AG08395 (cell line): ENCODE measurements at regions not wholly inside any gene's neighbourhood (a gene's known extent, or its start where the extent isn't known, plus 50 kb on each side); places are given as distances from the start of the nearest gene placed in this dataset.

Experiments
- DNase-seq: peaks from one replicate; pipeline ENCODE4 v3.0.0; 2012; ENCODE audit warnings: mixed read lengths, low spot score

- no peak for DNase-seq
Observed at GRCh38 chr5:164600274-164600673, 1094.9 kb downstream of the MAT2B start.

- DNase-seq: no peak
Observed at GRCh38 chr5:164600929-164601535, 1095.6 kb downstream of the MAT2B start.

DNA sequence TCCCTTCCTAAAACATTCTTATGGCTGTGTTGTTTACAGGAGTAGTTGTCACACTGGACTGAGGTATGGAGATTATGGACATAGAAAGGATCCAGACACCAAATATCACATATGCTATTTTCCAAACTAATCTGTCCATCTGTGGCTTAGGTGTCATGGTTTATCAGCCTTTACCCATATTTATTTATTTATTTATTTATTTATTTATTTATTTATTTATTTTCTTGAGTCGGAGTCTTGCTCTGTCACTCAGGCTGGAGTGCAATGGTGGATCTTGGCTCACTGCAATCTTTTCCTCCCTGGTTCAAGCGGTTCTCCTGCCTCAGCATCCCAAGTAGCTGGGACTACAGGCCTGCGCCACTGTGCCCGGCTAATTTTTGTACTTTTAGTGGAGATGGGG lies 1103.1 kb downstream of the MAT2B start:
- DNase-seq: no peak

GRCh38 chr5:164610374-164610773 lies 1105.0 kb downstream of the MAT2B start:
- no peak for DNase-seq

DNA sequence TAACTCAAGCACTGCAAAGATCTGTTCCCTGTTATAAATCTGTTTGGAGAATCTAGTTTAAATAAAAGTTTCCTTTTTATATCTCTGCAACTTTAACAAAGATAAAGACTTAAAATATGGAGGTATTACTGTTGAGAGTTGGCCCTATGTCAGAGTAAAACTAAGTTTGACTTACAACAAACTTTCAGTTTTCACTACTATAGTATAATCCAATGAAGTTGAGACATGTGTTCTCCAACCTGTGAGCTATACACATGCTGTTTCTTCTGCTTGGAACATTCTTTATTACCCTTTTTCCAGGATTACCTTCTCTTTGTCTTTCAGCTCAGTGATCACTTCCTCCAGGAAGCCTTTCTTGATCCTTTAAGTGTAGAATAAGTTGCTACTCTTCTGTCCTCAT lies 1109.3 kb downstream of the MAT2B start:
- DNase-seq: no peak

DNA sequence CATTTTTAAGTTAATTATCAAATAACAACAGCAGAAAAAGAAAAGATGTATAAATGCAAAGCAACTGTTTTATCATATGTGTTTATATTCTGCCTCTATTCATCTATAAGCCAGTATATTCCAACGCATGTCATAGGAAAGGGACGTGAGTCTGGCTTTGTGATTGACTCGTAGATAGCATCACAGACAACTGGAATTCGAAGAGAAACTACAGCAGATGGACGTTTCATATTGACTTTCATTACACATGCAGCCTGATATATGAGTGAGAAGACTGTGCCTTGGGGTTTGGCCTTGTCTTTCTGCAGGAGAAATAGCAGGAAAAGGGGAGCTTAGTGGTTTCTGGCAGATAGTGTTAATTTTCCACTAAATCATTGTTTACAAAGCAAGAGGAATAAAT lies 1111.9 kb downstream of the MAT2B start:
- no peak for DNase-seq

DNA sequence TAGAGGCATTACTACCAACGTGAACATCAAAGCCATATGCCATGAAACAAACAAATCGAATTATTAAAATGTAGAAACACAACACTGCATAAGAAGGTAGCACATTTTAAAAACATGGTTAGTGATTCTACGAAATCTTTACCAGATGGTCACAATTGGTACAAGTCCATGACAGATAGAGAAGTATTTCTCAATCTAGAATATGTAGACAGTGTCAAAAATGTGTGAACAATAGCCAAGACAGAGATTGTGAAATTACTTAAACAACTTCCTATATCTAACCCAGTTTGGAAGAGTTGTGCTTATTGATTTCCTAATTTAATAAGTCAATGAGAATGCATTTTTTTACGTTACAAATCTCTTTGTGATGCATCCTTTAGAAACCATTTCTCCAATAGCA lies 1121.6 kb downstream of the MAT2B start:
- DNase-seq: no peak

- DNase-seq: no peak
Observed at GRCh38 chr5:164636456-164636855, 1131.0 kb downstream of the MAT2B start.

DNA sequence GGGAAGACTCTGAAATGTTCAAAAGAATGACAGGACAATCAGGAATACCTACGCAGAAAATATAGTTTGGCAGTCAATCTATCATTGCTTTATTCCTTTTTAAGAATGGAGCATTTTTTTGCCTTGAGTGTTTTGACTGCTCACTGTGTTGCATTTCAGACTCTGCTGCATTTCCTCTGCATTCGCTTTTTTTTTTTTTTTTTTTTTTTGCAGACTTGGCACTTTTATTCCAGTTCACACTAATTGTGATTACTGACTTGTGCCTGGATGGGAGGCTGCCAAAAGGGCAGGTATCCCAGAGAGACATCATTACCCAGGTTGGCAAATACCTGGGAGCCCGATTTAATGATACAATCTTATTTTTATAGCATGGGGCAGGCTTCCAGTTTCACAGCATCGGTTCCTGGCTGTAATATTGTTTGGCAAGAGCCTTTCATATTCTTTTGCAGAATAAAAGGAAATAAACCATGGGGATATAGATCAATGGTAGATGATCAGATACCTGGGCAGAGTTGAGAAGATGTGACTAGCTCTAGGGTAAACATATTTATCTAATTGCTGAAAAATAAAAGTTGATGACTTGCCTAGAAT lies 1132.6 kb downstream of the MAT2B start:
- DNase-seq: no peak

DNA sequence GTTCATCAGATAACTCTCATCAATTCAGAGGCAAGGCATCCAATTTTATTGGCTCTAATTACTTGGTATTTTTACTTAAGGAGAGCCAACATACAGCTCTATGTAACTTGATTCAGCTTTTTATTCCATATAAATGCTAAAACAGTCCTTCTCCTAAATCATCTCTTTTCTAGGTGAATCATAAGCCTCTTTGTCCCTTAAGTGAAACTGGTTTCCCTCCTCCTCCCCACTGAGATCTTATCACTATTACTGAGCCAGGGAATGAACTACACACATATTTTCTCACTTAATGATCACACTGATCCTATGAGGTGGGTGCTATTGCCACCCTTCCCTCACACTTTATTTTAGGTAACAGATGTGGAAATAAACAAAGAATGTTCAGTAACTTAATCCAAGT lies 1143.8 kb downstream of the MAT2B start:
- no peak for DNase-seq

DNA sequence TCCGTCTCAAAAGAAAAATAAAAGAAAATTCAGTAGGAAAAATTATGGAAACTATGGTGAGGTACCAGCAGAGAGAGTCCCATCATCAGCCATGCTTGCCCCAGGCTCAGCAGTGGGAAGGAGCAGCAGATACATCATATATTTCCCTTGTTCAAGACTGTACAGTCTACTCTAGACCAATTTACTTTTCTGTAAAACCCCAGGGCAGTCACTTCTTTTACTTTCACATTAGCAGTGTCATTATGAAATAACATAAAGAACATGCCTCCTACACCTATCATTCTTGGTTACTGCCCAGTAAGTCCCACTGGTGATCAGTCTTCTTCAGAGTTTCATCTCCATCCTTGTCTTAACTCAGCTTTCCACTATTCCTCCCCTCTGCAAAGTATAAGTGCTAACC lies 1145.0 kb downstream of the MAT2B start:
- no peak for DNase-seq

DNA sequence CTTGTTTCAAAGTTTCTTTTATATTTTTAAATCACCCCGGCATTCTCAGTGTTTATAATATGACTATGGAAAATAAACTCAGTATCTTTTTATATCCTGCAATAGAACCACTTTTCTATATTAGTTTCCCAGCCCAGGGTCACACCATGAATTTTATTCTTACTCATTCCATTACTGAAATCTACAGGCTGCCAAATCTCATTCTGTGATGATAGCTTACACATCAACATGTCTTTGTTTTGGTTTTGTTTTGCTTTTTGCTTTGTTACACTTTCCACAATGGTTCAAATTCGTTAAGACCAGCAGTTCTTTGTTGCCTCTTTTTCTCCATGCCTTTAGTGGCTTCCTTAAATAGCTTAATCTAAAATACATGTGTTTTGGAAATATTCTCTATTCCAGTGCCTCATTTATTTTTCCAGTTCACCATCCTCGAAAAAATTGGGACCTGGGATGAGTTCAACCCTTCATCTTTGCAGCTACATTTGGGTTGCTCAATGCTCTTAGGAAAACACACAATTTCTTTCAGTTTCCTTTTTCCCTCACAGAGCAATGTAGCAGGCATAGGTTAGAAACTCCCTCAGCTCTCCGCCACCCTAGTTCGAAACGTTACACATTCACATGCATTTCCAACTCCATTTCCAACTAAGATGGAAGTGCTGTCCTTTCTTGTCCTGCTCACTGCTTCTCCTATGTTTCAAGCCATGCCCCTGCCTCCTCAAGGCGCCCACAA lies 1146.3 kb downstream of the MAT2B start:
- no peak for DNase-seq

- no peak for DNase-seq
Observed at GRCh38 chr5:164652276-164652660, 1146.8 kb downstream of the MAT2B start.

- DNase-seq: no peak
Observed at GRCh38 chr5:164663198-164663989, 1158.0 kb downstream of the MAT2B start.

- DNase-seq: no peak
Observed at GRCh38 chr5:164671640-164672039, 1166.2 kb downstream of the MAT2B start.

DNA sequence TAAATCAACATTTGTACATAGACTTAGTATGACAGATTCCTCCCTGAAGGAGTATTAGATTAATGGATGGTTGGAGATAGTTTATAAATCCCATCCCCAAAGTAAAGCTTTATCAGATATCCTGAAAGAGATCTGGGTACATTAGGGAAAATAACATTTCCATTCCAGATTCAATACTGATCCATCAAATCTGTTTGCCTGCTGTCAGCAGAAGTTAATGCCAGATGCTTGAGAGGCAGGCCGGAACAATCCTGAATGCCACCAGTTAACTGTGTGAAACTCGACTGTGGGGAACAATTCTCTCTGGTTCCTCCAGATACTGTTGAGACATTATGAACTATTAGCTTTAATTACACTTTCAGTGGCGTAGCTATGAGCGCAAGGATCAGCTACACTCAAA lies 1166.8 kb downstream of the MAT2B start:
- DNase-seq: no peak

- no peak for DNase-seq
Observed at GRCh38 chr5:164672931-164673694, 1167.7 kb downstream of the MAT2B start.

- DNase-seq: no peak
Observed at GRCh38 chr5:164679461-164679860, 1174.0 kb downstream of the MAT2B start.

GRCh38 chr5:164680216-164680615 lies 1174.8 kb downstream of the MAT2B start:
- DNase-seq: no peak

GRCh38 chr5:164680812-164681520 lies 1175.5 kb downstream of the MAT2B start:
- no peak for DNase-seq

DNA sequence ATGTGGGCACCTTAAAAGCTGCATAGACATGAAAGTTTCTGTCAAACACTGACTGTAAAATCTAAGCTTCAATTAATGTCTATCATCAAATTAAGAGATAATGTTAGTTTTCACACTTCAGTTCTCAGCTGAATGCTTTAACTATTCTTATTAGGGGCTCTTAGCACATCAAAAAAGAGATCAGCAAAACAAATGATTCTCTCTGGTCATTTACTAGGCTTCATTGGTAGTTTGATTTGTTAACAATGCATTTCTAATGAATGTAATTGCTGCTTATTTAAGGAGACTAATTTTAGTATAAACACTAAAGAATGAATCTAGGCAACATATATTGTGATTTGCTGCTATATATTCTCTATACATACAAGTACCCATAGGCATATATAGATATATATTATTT lies 1182.0 kb downstream of the MAT2B start:
- no peak for DNase-seq
